ENCODE measurements at regions not wholly inside any gene's neighbourhood (a gene's known extent, or its start where the extent isn't known, plus 50 kb on each side); places are given as distances from the start of the nearest gene placed in this dataset.

GRCh38 chr3:7793786-7794185, 707.8 kb upstream of the LMCD1 start:
- no peaks in the 10 kb centered on the region for H3F3A ChIP-seq (ENCODE audit: insufficient read depth, low read length, poor library complexity, severe bottlenecking)
- H3K79me2 ChIP-seq (replicated peaks; ENCODE audit: insufficient read depth, low read length), result no peaks in the 10 kb centered on the region
- no peaks in the 10 kb centered on the region for H4K20me1 ChIP-seq (ENCODE audit: insufficient read depth)
- no peak overlapping the region for H3K4me3 ChIP-seq (ENCODE audit: low read length)
- no peak for TF ChIP-seq SMC3 (conservative IDR thresholded peaks at IDR 0.05; ENCODE audit: poor library complexity)
- no peak for TF ChIP-seq CTCF (IDR thresholded peaks at IDR 0.05; ENCODE audit: poor library complexity, severe bottlenecking)
- no peak for TF ChIP-seq EP300 (conservative IDR thresholded peaks at IDR 0.05; ENCODE audit: poor library complexity, severe bottlenecking)
- TF ChIP-seq TAF1 (IDR thresholded peaks at IDR 0.05; ENCODE audit: low read depth), result no peak
- TF ChIP-seq EZH2 (IDR thresholded peaks at IDR 0.05; ENCODE audit: borderline replicate concordance, insufficient read depth, low read length, poor library complexity, severe bottlenecking), result no peak
- no peak for TF ChIP-seq POLR2AphosphoS5 (IDR thresholded peaks at IDR 0.05)
- TF ChIP-seq REST (IDR thresholded peaks at IDR 0.05; ENCODE audit: borderline replicate concordance), result no peak
- no peak for TF ChIP-seq MXI1 (conservative IDR thresholded peaks at IDR 0.05; ENCODE audit: poor library complexity, severe bottlenecking)
- no peak for TF ChIP-seq RAD21 (conservative IDR thresholded peaks at IDR 0.05)
- H3K9ac ChIP-seq (ENCODE audit: low read length), result no peak overlapping the region
- no peak overlapping the region for H2AFZ ChIP-seq (ENCODE audit: low read depth, low read length)
- H3K27ac ChIP-seq (ENCODE audit: low read length), result no peak overlapping the region
- H3K9me2 ChIP-seq (ENCODE audit: insufficient read depth, low read length), result no peaks in the 10 kb centered on the region
- no peaks in the 10 kb centered on the region for H3K36me3 ChIP-seq (ENCODE audit: insufficient read depth, low read length)
- no peaks in the 10 kb centered on the region for H3K9me3 ChIP-seq (ENCODE audit: low read length)
- no peaks in the 10 kb centered on the region for H3K27me3 ChIP-seq (ENCODE audit: insufficient read depth, low read depth, low read length)
- H3K4me2 ChIP-seq (ENCODE audit: low read length), result no peak overlapping the region

- H3K9ac ChIP-seq (ENCODE audit: low read length), result no peak overlapping the region
- no peak overlapping the region for H3K4me3 ChIP-seq (ENCODE audit: low read length)
- no peaks in the 10 kb centered on the region for H3K27me3 ChIP-seq (ENCODE audit: insufficient read depth, low read depth, low read length)
- TF ChIP-seq REST (IDR thresholded peaks at IDR 0.05; ENCODE audit: borderline replicate concordance) (no peak), MXI1 (conservative IDR thresholded peaks at IDR 0.05; ENCODE audit: poor library complexity, severe bottlenecking) (no peak), TAF1 (IDR thresholded peaks at IDR 0.05; ENCODE audit: low read depth) (no peak), POLR2AphosphoS5 (IDR thresholded peaks at IDR 0.05) (no peak), EP300 (conservative IDR thresholded peaks at IDR 0.05; ENCODE audit: poor library complexity, severe bottlenecking) (no peak), RAD21 (conservative IDR thresholded peaks at IDR 0.05) (no peak), CTCF (IDR thresholded peaks at IDR 0.05; ENCODE audit: poor library complexity, severe bottlenecking) (no peak), EZH2 (IDR thresholded peaks at IDR 0.05; ENCODE audit: borderline replicate concordance, insufficient read depth, low read length, poor library complexity, severe bottlenecking) (no peak), SMC3 (conservative IDR thresholded peaks at IDR 0.05; ENCODE audit: poor library complexity) (no peak)
- H3K27ac ChIP-seq (ENCODE audit: low read length), result no peak overlapping the region
- no peaks in the 10 kb centered on the region for H3K9me2 ChIP-seq (ENCODE audit: insufficient read depth, low read length)
- H3K4me2 ChIP-seq (ENCODE audit: low read length), result no peak overlapping the region
- H3F3A ChIP-seq (ENCODE audit: insufficient read depth, low read length, poor library complexity, severe bottlenecking), result no peaks in the 10 kb centered on the region
- no peaks in the 10 kb centered on the region for H3K36me3 ChIP-seq (ENCODE audit: insufficient read depth, low read length)
- no peak overlapping the region for H2AFZ ChIP-seq (ENCODE audit: low read depth, low read length)
- no peaks in the 10 kb centered on the region for H4K20me1 ChIP-seq (ENCODE audit: insufficient read depth)
- no peaks in the 10 kb centered on the region for H3K9me3 ChIP-seq (ENCODE audit: low read length)
- no peaks in the 10 kb centered on the region for H3K79me2 ChIP-seq (replicated peaks; ENCODE audit: insufficient read depth, low read length)
Observed at GRCh38 chr3:7798276-7798675, 703.3 kb upstream of the LMCD1 start.
